HEK293 (cell line): ENCODE measurements at regions not wholly inside any gene's neighbourhood (a gene's known extent, or its start where the extent isn't known, plus 50 kb on each side); places are given as distances from the start of the nearest gene placed in this dataset.

ENCODE experiments used
- CTCF ChIA-PET: fragments of 350-600 bp; formaldehyde crosslinking; extraction: SDS; loops from one replicate; lab custom pipeline; 2021; ENCODE audit warnings: antibody characterized with exemption; lab: Yijun Ruan, JAX
- POLR2A ChIA-PET: fragments of 300-600 bp; formaldehyde crosslinking; extraction: SDS; loops from one replicate; lab custom pipeline; 2020; ENCODE audit warnings: antibody characterized with exemption, inconsistent platforms; lab: Yijun Ruan, JAX
- H3K27ac ChIP-seq: fragments of 200-500 bp; sonication (Bioruptor generic); 2 replicates; pipeline ENCODE4 v1.5.1; 2014; ENCODE audit warnings: low read depth, low read length, control low read depth, inconsistent platforms; ENCODE audit errors: extremely low read depth
- H3K36me3 ChIP-seq, 2 experiments: fragments of 200-500 bp in 1 of 2; sonication (Bioruptor generic) in 1 of 2; 1 replicate in 1 of 2; 2 replicates in 1 of 2; pipeline ENCODE4 v1.5.1; 2014 to 2017; ENCODE audit warnings: inconsistent platforms in 2 of 2, low read length in 2 of 2; ENCODE audit not compliant: control insufficient read depth in 2 of 2, insufficient read depth in 1 of 2
- H3K4me1 ChIP-seq: fragments of 200-500 bp; sonication (Bioruptor generic); 2 replicates; pipeline ENCODE4 v1.5.1; 2014; ENCODE audit warnings: mild to moderate bottlenecking, low read length, inconsistent platforms; ENCODE audit not compliant: control insufficient read depth, insufficient read depth
- H3K4me3 ChIP-seq: 2 replicates; pipeline ENCODE4 v1.5.1; 2011; ENCODE audit warnings: low read depth, mild to moderate bottlenecking, control low read depth, low read length, moderate library complexity
- H3K9me3 ChIP-seq: fragments of 200-500 bp; sonication (Bioruptor generic); 2 replicates; pipeline ENCODE4 v1.5.1; 2014; ENCODE audit warnings: low read depth, low read length, inconsistent platforms; ENCODE audit not compliant: control insufficient read depth, insufficient read depth
- CTCF ChIP-seq: fragments of 450-650 bp; formaldehyde crosslinking; IDR thresholded peaks from 2 replicates; pipeline ENCODE4 v1.5.1; 2016; ENCODE audit warnings: missing biosample characterization, missing genetic modification characterization
- FEZF1 ChIP-seq: fragments of 450-650 bp; formaldehyde crosslinking; IDR thresholded peaks from 2 replicates; pipeline ENCODE4 v1.5.1; 2016; ENCODE audit warnings: missing biosample characterization, missing genetic modification characterization
- HOXA7 ChIP-seq: sonication (generic); formaldehyde crosslinking; IDR thresholded peaks from 2 replicates; pipeline ENCODE4 v1.8.1; 2022; ENCODE audit warnings: missing genetic modification reagents, borderline replicate concordance
- KLF17 ChIP-seq: fragments of 450-650 bp; formaldehyde crosslinking; IDR thresholded peaks from 2 replicates; pipeline ENCODE4 v1.5.1; 2016; ENCODE audit warnings: missing biosample characterization, missing genetic modification characterization
- MYNN ChIP-seq: fragments of 450-650 bp; formaldehyde crosslinking; IDR thresholded peaks from 2 replicates; pipeline ENCODE4 v1.5.1; 2016; ENCODE audit warnings: missing biosample characterization, missing genetic modification characterization, borderline replicate concordance
- PRDM10 ChIP-seq: fragments of 450-650 bp; formaldehyde crosslinking; IDR thresholded peaks from 2 replicates; pipeline ENCODE4 v1.5.1; 2016; ENCODE audit warnings: missing biosample characterization, missing genetic modification characterization
- PRDM2 ChIP-seq: fragments of 450-650 bp; formaldehyde crosslinking; IDR thresholded peaks from 2 replicates; pipeline ENCODE4 v1.5.1; 2016; ENCODE audit warnings: missing biosample characterization, missing genetic modification characterization, borderline replicate concordance
- REST ChIP-seq: fragments of 450-650 bp; formaldehyde crosslinking; IDR thresholded peaks from 2 replicates; pipeline ENCODE4 v1.5.1; 2016; ENCODE audit warnings: missing biosample characterization, missing genetic modification characterization
- ZNF148 ChIP-seq: fragments of 450-650 bp; formaldehyde crosslinking; IDR thresholded peaks from 2 replicates; pipeline ENCODE4 v1.5.0; 2017; ENCODE audit warnings: missing biosample characterization, missing genetic modification characterization, borderline replicate concordance
- ZNF174 ChIP-seq: fragments of 450-650 bp; formaldehyde crosslinking; IDR thresholded peaks from 2 replicates; pipeline ENCODE4 v1.5.0; 2017; ENCODE audit warnings: missing biosample characterization, mild to moderate bottlenecking, missing genetic modification characterization
- ZNF621 ChIP-seq: fragments of 450-650 bp; formaldehyde crosslinking; IDR thresholded peaks from 2 replicates; pipeline ENCODE4 v1.5.1; 2017; ENCODE audit warnings: missing biosample characterization, missing genetic modification characterization
- ZNF629 ChIP-seq: fragments of 450-650 bp; formaldehyde crosslinking; IDR thresholded peaks from 2 replicates; pipeline ENCODE4 v1.5.1; 2017; ENCODE audit warnings: missing biosample characterization, missing genetic modification characterization

- no peaks in the 10 kb centered on the region for H3K4me1 ChIP-seq
- no peak overlapping the region for H3K27ac ChIP-seq
- H3K36me3 ChIP-seq: no peaks in the 10 kb centered on the region
- no peak for TF ChIP-seq HOXA7 (CRISPR knock-in tag)
- CTCF ChIA-PET: no interaction called here
- H3K9me3 ChIP-seq: no peaks in the 10 kb centered on the region
- H3K4me3 ChIP-seq: no peak overlapping the region
- POLR2A ChIA-PET: no interaction called here
Observed at GRCh38 chr3:135812057-135812456, 153.5 kb upstream of the PPP2R3A start.

GRCh38 chr3:135834465-135834864 lies 131.1 kb upstream of the PPP2R3A start:
- no peak overlapping the region for H3K27ac ChIP-seq
- CTCF ChIA-PET: interaction anchor here (0.9 kb wide), 1 partner anchor 60 kb away, joined by 3 read pairs; no protein-coding TSS in a partner anchor
- TF ChIP-seq ZNF621 (tag by site-specific recombination) (no peak), KLF17 (tag by site-specific recombination) (no peak), ZNF174 (tag by site-specific recombination) (no peak), PRDM10 (tag by site-specific recombination) (no peak), REST (no peak), MYNN (tag by site-specific recombination) (no peak), PRDM2 (tag by site-specific recombination) (no peak), CTCF (tag by site-specific recombination) (no peak), ZNF629 (tag by site-specific recombination) (no peak), FEZF1 (tag by site-specific recombination) (no peak), ZNF148 (no peak)
- no peaks in the 10 kb centered on the region for H3K4me1 ChIP-seq
- no peaks in the 10 kb centered on the region for H3K36me3 ChIP-seq
- H3K9me3 ChIP-seq: no peaks in the 10 kb centered on the region
- POLR2A ChIA-PET: no interaction called here
- no peak overlapping the region for H3K4me3 ChIP-seq
